HG02938 (cell line): ENCODE measurements at regions not wholly inside any gene's neighbourhood (a gene's known extent, or its start where the extent isn't known, plus 50 kb on each side); places are given as distances from the start of the nearest gene placed in this dataset.
"Not testable (repeated sequence)": the region's sequence is repeated elsewhere in the genome, so short reads cannot be mapped to it uniquely, and the experiment has no call there.

Experiments used
- ATAC-seq: cut with Tn5 transposase; IDR thresholded peaks from one replicate; pipeline ENCODE4 v1.9.1; 2021; ENCODE audit warnings: mild to moderate bottlenecking, moderate library complexity; ENCODE audit not compliant: unreplicated experiment

DNA sequence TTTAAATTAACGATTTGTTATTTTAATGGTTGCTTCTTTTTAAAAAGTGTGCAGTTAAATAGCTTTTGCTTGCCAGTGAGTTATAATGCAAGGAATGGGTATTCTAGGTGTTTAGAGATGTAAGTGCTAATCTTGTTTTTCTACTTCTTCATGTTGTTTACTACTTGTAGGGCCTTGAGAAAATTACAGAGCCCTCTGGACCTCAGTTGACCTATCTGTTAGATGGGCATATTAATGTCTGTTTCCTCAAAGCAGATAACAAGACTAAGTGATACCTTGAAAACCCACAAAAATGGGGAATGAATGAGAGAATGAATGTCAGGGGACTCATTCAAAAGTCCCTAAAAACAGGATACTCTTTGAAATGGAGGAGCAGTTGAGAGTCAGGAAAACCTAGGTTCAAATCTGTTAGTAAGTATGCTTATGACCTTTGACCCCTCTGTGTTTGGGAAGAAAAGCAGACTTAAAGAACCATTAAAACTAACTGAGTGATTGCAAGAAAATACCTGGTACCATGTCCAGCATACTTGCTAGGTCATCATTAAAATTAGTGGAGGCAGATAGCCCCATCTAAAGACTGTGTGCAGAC is 419.5 kb downstream of the EDEM1 start:
- no peak for ATAC-seq

- ATAC-seq, result no peak
These were observed 420.1 kb downstream of the EDEM1 start for GRCh38 chr3:5607581-5607980.

DNA sequence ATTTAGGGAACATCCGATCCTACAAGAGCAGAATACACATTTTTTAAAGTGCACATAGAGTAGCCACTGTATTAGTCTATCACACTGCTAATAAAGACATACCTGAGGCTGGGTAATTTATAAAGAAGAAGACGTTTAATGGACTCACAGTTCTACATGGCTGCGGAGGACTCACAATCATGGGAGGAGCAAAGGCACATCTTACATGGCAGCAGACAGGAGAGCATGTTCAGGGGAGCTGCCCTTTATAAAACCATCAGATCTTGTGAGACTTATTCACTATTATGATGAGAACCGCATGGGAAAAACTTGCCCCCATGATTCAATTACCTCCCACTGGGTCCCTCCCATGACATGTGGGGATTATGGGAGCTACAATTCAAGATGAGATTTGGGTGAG is 421.5 kb downstream of the EDEM1 start:
- not testable (repeated sequence) for ATAC-seq

GRCh38 chr3:5613599-5613998 is 426.1 kb downstream of the EDEM1 start:
- no peak for ATAC-seq

GRCh38 chr3:5616873-5617272 is 429.4 kb downstream of the EDEM1 start:
- no peak for ATAC-seq

DNA sequence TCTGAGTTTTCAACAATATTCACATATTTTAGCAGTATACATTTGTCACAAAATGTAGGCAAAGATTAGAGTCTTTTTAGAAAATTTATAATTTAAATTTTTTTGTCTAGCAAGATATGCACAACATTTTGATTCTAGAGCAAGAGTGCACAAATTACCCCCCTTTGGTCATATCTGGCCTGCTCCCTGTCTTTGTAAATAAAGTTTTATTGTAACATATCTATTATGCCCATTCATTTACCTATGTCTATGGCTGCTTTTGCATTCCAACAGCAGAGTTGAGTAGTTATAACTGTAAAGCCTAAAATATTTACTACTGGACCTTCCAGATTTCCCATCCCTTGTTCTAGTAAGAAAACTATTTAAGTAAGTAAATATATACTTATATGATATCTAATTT is 430.7 kb downstream of the EDEM1 start:
- no peak for ATAC-seq

- no peak for ATAC-seq
These were observed 442.9 kb downstream of the EDEM1 start for GRCh38 chr3:5630406-5630805.

DNA sequence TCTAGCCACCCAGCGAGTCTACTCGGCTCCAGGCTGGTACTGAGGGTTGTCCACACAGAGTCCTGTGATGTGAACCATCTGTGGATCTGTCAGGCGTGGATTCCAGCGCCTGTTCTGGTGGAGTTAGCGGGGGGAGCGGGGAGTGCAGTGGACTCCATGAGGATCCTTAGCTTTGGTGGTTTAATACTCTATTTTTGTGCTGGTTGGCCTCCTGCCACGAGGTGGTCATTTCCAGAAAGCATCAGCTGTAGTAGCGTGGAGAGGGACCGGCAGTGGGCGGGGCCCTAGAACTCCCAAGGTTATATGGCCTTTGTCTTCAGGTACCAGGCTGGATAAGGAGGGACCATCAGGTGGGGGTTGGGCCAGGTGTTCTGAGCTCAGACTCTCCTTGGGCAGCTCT is 446.5 kb downstream of the EDEM1 start:
- no peak for ATAC-seq

GRCh38 chr3:5634411-5634810 is 446.9 kb downstream of the EDEM1 start:
- no peak for ATAC-seq

- ATAC-seq, result no peak
These were observed 448.2 kb downstream of the EDEM1 start for GRCh38 chr3:5635746-5636145.

DNA sequence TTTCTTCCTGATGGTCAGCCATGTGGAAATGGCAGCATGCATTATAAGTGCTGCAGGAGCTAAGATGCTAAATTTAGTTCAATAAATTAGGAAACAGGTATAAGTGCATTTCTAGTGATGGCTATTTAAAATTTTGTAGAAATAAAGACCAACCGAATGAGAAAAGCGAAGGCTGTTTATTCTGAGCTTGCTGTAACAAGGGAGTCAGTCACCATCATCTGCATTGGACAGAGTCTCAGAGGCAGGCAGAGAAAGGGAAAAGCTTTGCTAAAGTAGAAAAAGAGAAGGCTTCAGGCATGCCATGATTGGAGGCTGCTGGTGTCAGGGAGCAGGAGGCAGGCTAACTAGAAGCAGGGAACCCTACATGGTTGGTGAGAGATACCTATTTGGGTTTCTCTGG is 451.0 kb downstream of the EDEM1 start:
- no peak for ATAC-seq

DNA sequence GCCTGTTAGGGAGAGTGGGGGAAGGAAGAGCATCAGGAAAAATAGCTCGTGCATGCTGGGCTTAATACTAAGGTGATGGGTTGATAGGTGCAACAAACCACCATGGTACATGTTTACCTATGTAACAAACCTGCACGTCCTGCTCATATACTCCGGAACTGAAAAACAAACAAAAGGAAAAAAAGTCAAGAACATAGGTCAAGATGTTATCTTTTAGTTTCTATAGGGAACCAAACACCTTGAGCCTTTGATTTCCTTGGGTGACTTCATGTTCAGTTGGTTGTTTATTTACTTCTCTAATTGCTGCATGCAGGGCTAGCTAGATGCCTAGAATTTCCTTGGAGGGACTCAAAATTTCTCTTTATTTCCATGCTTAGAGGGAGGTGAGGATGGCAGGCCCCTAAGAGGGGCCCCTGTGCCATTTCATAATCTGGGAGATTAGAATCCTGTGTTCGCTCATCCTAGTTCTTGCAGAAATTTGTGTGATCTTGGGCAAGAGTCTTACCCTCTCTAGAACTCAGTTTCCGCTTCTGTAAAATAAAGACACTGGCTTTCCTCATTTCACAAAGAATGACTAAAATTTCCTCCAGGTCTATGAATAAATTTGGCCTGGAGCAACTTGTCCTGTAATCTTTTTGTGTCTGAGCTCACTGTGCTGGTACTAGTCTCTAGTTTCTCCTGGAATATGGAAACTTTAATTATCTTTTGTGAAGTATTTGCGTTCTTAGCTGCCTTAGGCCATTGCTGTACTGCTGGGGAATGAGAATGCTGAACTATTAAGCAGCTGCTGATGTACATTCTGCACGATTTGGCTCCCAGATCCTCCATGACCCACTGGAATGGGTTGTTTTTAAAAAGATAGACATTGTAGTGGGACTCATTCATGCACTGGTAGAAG is 457.5 kb downstream of the EDEM1 start:
- no peak for ATAC-seq

GRCh38 chr3:5645692-5646410 is 458.3 kb downstream of the EDEM1 start:
- ATAC-seq, result no peak

GRCh38 chr3:5650303-5650702 is 462.8 kb downstream of the EDEM1 start:
- no peak for ATAC-seq

GRCh38 chr3:5651351-5651750 is 463.8 kb downstream of the EDEM1 start:
- ATAC-seq, result no peak

GRCh38 chr3:5653426-5654143 is 466.1 kb downstream of the EDEM1 start:
- no peak for ATAC-seq

- ATAC-seq, result no peak
These were observed 469.6 kb downstream of the EDEM1 start for GRCh38 chr3:5657106-5657505.

DNA sequence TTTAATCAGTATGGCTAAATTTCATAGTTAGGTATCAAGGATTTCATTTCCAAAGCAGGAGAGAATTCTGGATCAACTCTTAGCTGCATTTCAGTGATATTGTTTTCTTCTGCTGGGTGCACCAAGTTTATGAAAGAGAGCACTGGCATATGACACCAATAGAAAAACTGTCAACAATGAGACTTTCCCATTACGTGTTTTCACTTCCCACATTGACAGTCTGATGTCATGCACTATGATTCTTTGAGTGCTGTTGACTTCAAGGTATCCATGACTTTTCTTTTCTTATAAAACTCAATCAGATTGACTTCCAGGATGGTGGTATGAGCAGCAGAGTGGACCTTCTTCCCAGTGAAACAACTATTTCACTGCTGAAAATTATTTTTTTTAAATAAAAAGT is 476.1 kb downstream of the EDEM1 start:
- no peak for ATAC-seq

- ATAC-seq, result no peak
These were observed 478.9 kb downstream of the EDEM1 start for GRCh38 chr3:5666455-5666854.

DNA sequence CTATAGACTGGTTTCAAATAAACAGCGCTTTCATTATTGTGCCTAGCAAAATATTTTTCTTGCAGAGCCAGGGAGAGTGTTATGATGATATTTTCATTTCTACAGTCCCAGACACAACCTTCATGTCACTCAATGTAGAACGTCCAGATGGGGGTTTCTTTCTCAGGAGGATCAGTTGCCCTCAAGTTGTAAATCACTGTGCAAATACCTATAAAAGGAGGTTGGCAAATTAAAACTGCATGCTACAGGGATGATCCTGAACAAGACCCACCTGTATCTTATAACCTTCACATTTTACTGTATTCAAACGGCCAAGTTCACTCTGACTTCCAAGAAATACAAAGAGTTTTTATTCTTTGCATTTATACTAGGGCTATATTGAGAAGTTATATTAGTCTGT is 486.0 kb downstream of the EDEM1 start:
- no peak for ATAC-seq

DNA sequence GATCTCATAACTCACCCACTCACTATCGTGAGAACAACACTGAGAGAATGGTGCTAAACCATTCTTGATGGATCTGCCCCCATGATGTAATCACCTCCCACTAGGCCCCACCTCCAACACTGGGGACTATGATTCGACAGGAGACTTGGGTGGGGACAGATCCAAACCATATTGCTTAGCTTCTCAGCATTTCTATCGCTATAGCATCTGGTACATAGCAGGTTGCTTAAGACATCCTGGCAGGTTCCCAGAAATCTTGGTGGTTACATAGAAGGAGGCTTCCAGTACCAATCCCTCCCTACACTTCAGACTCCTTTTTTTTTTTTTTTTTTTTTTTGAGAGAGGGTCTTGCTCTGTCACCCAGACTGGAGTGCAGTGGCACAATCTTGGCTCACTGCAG is 487.8 kb downstream of the EDEM1 start:
- ATAC-seq, result no peak
